ENCODE measurements at regions not wholly inside any gene's neighbourhood (a gene's known extent, or its start where the extent isn't known, plus 50 kb on each side); places are given as distances from the start of the nearest gene placed in this dataset.

GRCh38 chr10:84766923-84767322 is 438.5 kb downstream of the CCSER2 start:
- Mint-ChIP-seq H3K27ac (no peak overlapping the region), H3K9me3 (no peaks in the 10 kb centered on the region), H3K4me3 (no peak overlapping the region), H3K27me3 (peaks cover 6% of the 10 kb centered on the region), H3K36me3 (no peaks in the 10 kb centered on the region), H3K4me1 (no peaks in the 10 kb centered on the region)
- no peak for DNase-seq

DNA sequence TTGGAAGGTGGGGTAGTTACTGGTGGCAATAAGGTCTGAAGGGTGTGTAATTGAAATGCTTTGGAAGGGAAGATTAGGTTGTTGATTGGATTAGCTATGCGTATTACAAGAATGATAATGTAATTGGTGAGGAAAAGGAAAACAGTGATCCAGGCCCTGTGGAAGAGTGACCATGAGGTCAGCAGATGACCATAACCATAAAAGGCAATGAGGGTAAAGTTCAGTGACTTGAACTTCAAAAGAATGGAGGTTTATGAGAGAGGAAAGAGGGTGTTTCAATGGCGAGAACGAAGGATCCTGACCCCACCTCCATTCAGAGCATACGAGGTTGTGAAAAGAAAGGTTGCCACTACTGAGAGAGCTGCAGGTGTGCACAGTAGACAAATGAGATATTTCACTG is 439.7 kb downstream of the CCSER2 start:
- Mint-ChIP-seq H3K27me3 (peaks cover 6% of the 10 kb centered on the region), H3K36me3 (no peaks in the 10 kb centered on the region), H3K27ac (no peak overlapping the region), H3K4me1 (no peaks in the 10 kb centered on the region), H3K4me3 (no peak overlapping the region), H3K9me3 (no peaks in the 10 kb centered on the region)
- no peak for DNase-seq

DNA sequence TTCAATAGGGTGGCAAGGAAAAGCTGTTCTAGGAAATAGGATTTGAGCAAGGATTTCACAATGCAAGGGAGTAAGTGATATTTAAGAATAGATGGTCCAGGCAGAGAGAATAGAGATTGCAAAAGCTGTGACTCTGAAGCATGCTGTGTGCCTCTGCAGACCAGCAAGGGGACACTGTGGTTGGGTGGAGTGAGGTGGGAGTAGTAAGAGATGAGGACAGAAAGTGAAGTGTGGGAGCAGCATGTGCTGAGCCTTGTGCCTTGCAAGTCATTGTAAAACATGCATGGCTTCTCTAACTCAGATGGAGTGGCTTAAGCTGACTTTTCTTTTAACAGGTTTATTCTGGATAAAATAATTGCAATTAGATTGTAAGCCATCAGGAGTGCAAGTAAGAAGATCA is 442.4 kb downstream of the CCSER2 start:
- no peaks in the 10 kb centered on the region for H3K36me3 Mint-ChIP-seq
- H3K27ac Mint-ChIP-seq: no peak overlapping the region
- no peak overlapping the region for H3K4me3 Mint-ChIP-seq
- DNase-seq: no peak
- no peaks in the 10 kb centered on the region for H3K27me3 Mint-ChIP-seq
- no peaks in the 10 kb centered on the region for H3K4me1 Mint-ChIP-seq
- H3K9me3 Mint-ChIP-seq: no peaks in the 10 kb centered on the region

DNA sequence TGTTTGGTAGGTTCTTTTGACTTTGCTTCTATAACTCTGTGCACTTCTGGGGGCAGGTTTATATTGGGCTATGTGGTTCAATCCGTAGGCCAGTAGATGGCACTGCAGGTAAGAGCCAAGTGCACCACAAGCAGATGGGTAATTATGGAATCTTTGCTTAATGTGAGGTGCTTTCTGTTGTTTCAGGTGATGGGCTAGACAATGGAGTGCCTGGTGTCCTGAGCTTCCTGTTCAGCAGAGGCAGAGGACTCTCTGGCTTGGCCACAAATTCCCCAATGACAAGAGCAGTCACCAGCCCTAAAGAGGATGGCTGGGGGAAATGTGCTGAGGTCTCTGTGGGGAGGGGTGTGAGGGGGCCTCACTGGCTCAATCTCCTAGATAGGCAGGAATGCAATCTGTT is 455.0 kb downstream of the CCSER2 start:
- peaks cover 8% of the 10 kb centered on the region for H3K27me3 Mint-ChIP-seq
- peaks cover 2% of the 10 kb centered on the region for H3K9me3 Mint-ChIP-seq
- no peak for DNase-seq
- no peak overlapping the region for H3K27ac Mint-ChIP-seq
- no peaks in the 10 kb centered on the region for H3K4me1 Mint-ChIP-seq
- no peak overlapping the region for H3K4me3 Mint-ChIP-seq
- no peaks in the 10 kb centered on the region for H3K36me3 Mint-ChIP-seq

- Mint-ChIP-seq H3K27me3 (peaks cover 8% of the 10 kb centered on the region), H3K36me3 (no peaks in the 10 kb centered on the region), H3K4me1 (no peaks in the 10 kb centered on the region), H3K9me3 (peaks cover 2% of the 10 kb centered on the region), H3K4me3 (no peak overlapping the region), H3K27ac (no peak overlapping the region)
- no peak for DNase-seq
These were observed 455.5 kb downstream of the CCSER2 start for GRCh38 chr10:84783909-84784308.

- no peak overlapping the region for H3K4me3 Mint-ChIP-seq
- H3K4me1 Mint-ChIP-seq: no peaks in the 10 kb centered on the region
- peaks cover 2% of the 10 kb centered on the region for H3K9me3 Mint-ChIP-seq
- H3K27me3 Mint-ChIP-seq: peaks cover 8% of the 10 kb centered on the region
- H3K27ac Mint-ChIP-seq: no peak overlapping the region
- no peaks in the 10 kb centered on the region for H3K36me3 Mint-ChIP-seq
- no peak for DNase-seq
These were observed 456.4 kb downstream of the CCSER2 start for GRCh38 chr10:84784749-84785148.

GRCh38 chr10:84789026-84789425 is 460.6 kb downstream of the CCSER2 start:
- Mint-ChIP-seq H3K36me3 (no peaks in the 10 kb centered on the region), H3K27ac (no peak overlapping the region), H3K4me3 (no peak overlapping the region), H3K4me1 (no peaks in the 10 kb centered on the region), H3K27me3 (no peaks in the 10 kb centered on the region), H3K9me3 (peaks cover 2% of the 10 kb centered on the region)
- DNase-seq: no peak

DNA sequence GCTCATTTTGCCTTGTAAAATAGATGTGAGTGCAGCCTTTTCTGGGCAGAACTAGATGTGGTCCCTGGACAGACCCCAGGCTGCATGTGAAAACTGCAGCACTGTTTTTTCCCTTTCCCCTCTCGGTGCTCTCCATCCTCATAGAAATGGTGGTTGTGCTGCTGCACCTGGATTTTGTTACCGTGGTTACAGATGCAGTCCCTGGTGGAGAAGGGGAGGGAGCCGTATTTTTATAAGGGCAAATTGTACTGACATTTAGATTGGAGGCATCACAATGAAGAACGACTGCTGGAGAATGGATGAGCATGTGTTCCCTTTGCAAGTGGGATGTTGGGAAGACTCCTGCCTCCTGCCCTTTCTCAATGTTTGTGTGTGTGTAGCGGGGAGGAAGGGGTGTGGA is 469.9 kb downstream of the CCSER2 start:
- Mint-ChIP-seq H3K27me3 (peaks cover 5% of the 10 kb centered on the region), H3K4me3 (no peak overlapping the region), H3K36me3 (no peaks in the 10 kb centered on the region), H3K9me3 (no peaks in the 10 kb centered on the region), H3K27ac (no peak overlapping the region), H3K4me1 (no peaks in the 10 kb centered on the region)
- no peak for DNase-seq

- Mint-ChIP-seq H3K9me3 (no peaks in the 10 kb centered on the region), H3K36me3 (no peaks in the 10 kb centered on the region), H3K27me3 (peaks cover 5% of the 10 kb centered on the region), H3K4me1 (no peaks in the 10 kb centered on the region), H3K4me3 (no peak overlapping the region), H3K27ac (no peak overlapping the region)
- DNase-seq: no peak
These were observed 472.8 kb downstream of the CCSER2 start for GRCh38 chr10:84801156-84801555.

- Mint-ChIP-seq H3K4me1 (no peaks in the 10 kb centered on the region), H3K27me3 (peaks cover 5% of the 10 kb centered on the region), H3K27ac (no peak overlapping the region), H3K9me3 (no peaks in the 10 kb centered on the region), H3K4me3 (no peak overlapping the region), H3K36me3 (no peaks in the 10 kb centered on the region)
- no peak for DNase-seq
These were observed 473.5 kb downstream of the CCSER2 start for GRCh38 chr10:84801916-84802315.

GRCh38 chr10:84805149-84805548 is 476.8 kb downstream of the CCSER2 start:
- H3K36me3 Mint-ChIP-seq: no peaks in the 10 kb centered on the region
- H3K27me3 Mint-ChIP-seq: no peaks in the 10 kb centered on the region
- no peaks in the 10 kb centered on the region for H3K4me1 Mint-ChIP-seq
- no peak for DNase-seq
- no peaks in the 10 kb centered on the region for H3K9me3 Mint-ChIP-seq
- H3K4me3 Mint-ChIP-seq: no peak overlapping the region
- no peak overlapping the region for H3K27ac Mint-ChIP-seq

DNA sequence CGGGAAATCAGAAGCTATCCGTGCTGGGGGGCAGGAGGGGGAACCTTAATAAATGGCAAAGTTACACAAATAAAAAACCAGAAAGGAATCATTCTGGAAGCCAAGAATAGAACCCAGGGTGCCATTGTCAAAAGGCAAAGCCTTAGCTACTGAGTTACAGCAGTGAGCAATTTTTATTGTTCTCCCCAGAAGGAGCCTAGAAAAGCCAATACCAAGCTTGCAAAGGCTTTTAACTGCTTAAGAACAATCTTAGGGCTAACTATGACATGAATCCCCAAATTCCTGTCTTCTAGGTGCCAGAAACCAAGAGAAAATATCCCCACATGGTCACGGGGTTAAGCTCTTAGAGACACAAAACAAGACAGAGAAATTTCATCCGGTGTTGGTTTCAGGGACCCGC is 482.7 kb downstream of the CCSER2 start:
- H3K36me3 Mint-ChIP-seq: no peaks in the 10 kb centered on the region
- H3K9me3 Mint-ChIP-seq: no peaks in the 10 kb centered on the region
- no peak overlapping the region for H3K27ac Mint-ChIP-seq
- no peak overlapping the region for H3K4me3 Mint-ChIP-seq
- no peaks in the 10 kb centered on the region for H3K4me1 Mint-ChIP-seq
- DNase-seq: no peak
- peaks cover 1% of the 10 kb centered on the region for H3K27me3 Mint-ChIP-seq

- Mint-ChIP-seq H3K27ac (no peak overlapping the region), H3K36me3 (peaks cover 1% of the 10 kb centered on the region), H3K27me3 (peaks cover 14% of the 10 kb centered on the region), H3K4me1 (no peaks in the 10 kb centered on the region), H3K4me3 (no peak overlapping the region), H3K9me3 (no peaks in the 10 kb centered on the region)
- DNase-seq: no peak
These were observed 490.6 kb downstream of the CCSER2 start for GRCh38 chr10:84818961-84819360.

DNA sequence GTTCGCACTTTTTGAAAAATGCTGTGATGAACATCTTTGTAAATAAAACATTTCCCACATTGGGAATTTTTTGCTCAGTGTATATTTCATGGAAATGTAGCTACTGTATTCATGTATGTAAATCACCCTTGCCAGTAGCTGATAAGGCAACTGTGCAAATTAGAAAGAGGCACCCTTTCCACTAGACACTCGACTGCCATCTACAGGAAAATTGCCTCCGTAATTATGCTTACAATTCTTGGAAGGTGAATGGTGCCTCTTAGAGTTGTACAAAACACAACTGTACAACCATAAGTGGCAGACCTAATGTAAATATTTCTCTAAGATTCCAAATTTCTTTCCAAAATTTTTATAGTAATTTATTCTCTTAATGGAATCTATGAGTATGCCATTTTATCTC is 491.7 kb downstream of the CCSER2 start:
- H3K36me3 Mint-ChIP-seq: peaks cover 1% of the 10 kb centered on the region
- peaks cover 14% of the 10 kb centered on the region for H3K27me3 Mint-ChIP-seq
- H3K9me3 Mint-ChIP-seq: no peaks in the 10 kb centered on the region
- no peaks in the 10 kb centered on the region for H3K4me1 Mint-ChIP-seq
- no peak overlapping the region for H3K4me3 Mint-ChIP-seq
- no peak overlapping the region for H3K27ac Mint-ChIP-seq
- no peak for DNase-seq

- no peaks in the 10 kb centered on the region for H3K4me1 Mint-ChIP-seq
- peaks cover 1% of the 10 kb centered on the region for H3K36me3 Mint-ChIP-seq
- DNase-seq: no peak
- H3K27ac Mint-ChIP-seq: no peak overlapping the region
- H3K4me3 Mint-ChIP-seq: no peak overlapping the region
- H3K9me3 Mint-ChIP-seq: no peaks in the 10 kb centered on the region
- peaks cover 14% of the 10 kb centered on the region for H3K27me3 Mint-ChIP-seq
These were observed 492.2 kb downstream of the CCSER2 start for GRCh38 chr10:84820596-84820995.

- no peak for DNase-seq
- Mint-ChIP-seq H3K9me3 (no peaks in the 10 kb centered on the region), H3K36me3 (no peaks in the 10 kb centered on the region), H3K4me3 (no peak overlapping the region), H3K27me3 (peaks cover 8% of the 10 kb centered on the region), H3K27ac (no peak overlapping the region), H3K4me1 (no peaks in the 10 kb centered on the region)
These were observed 494.7 kb downstream of the CCSER2 start for GRCh38 chr10:84822931-84823630.
